Heart left ventricle (tissue), 13 donors: ENCODE measurements at regions not wholly inside any gene's neighbourhood (a gene's known extent, or its start where the extent isn't known, plus 50 kb on each side); places are given as distances from the start of the nearest gene placed in this dataset.

Source experiments
- POLR2A ChIP-seq, 2 donors: fragments of 450-650 bp; IDR thresholded peaks; one replicate each; pipeline ENCODE4 v1.6.1; 2017; ENCODE audit warnings: antibody characterized with exemption in 2 of 2, mild to moderate bottlenecking in 2 of 2, moderate library complexity in 2 of 2
- TF ChIP-seq, protein P1 (sequence below), 12 donors: fragments of 200-600 bp; sonication (generic) in 4 of 12; IDR thresholded peaks; one replicate each; pipeline versions ENCODE4 v1.5.0 to v1.8.0; 2018 to 2022; ENCODE audit warnings: antibody characterized with exemption in 12 of 12, mild to moderate bottlenecking in 5 of 12
- donor health status: ischemic (EF 13 %, LVEDD 7.1; RV severe dilation, severe dysfunction).
- donor health status: DM: no; HTN: yes; CAD: no.
- donor health status: DM: no; HTN: no; CAD: no.
- donor health status: ischemic (EF 25% LVEDD 6.9; RV normal size, moderate dysfunction).
- donor health status: ischemic (EF 25% LVEDD 5.7; RV mildly dilated, moderate dysfunction).
- donor health status: ischemic (EF 35%, LVEDD 5.7; RV mildly dilated, moderate dysfunction).
- donor health status: nonischemic (EF 11% LVEDD 7.7; RV severe dilation, severe dysfunction).
- donor health status: DM: yes; HTN: yes; CAD: no.
- donor health status: PGD.
- donor health status: ischemic (EF 29% LVEDD 5.4; RV normal size, mild dysfunction).
- donor health status: nonischemic (EF 23%, LVEDD 6.1; RV moderate dilation, normal function).

DNA sequence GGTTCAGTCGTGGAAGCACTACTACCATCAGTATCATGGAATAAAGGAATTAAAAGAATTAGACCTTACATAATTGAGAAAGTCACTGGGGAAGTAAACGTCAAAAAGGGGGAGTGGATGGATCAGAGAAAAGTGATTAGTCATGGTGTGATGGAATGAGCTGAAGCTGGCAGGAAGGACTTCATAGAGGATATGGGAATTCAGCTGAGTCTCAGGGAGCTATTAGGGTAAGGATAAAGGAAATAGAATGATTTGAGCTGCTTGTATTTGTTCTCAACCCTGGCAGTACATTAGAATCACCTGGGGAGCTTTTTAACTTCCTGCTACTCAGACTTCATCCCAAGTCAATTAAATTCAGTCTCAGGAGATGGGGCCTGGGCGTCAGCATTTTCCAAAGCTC, 53.4 kb upstream of the SETBP1 start:
- TF ChIP-seq, protein P1, sequence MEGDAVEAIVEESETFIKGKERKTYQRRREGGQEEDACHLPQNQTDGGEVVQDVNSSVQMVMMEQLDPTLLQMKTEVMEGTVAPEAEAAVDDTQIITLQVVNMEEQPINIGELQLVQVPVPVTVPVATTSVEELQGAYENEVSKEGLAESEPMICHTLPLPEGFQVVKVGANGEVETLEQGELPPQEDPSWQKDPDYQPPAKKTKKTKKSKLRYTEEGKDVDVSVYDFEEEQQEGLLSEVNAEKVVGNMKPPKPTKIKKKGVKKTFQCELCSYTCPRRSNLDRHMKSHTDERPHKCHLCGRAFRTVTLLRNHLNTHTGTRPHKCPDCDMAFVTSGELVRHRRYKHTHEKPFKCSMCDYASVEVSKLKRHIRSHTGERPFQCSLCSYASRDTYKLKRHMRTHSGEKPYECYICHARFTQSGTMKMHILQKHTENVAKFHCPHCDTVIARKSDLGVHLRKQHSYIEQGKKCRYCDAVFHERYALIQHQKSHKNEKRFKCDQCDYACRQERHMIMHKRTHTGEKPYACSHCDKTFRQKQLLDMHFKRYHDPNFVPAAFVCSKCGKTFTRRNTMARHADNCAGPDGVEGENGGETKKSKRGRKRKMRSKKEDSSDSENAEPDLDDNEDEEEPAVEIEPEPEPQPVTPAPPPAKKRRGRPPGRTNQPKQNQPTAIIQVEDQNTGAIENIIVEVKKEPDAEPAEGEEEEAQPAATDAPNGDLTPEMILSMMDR (IDR thresholded peaks at IDR 0.05): no peak
- no peak for TF ChIP-seq POLR2A (IDR thresholded peaks at IDR 0.05)
